IMR-90 (cell line): ENCODE measurements at regions not wholly inside any gene's neighbourhood (a gene's known extent, or its start where the extent isn't known, plus 50 kb on each side); places are given as distances from the start of the nearest gene placed in this dataset.

Source experiments
- ATAC-seq: fragments of 200-7000 bp; cut with Tn5 transposase; 2 replicates; pipeline ENCODE4 v1.9.1; 2020; ENCODE audit warnings: low read depth, mild to moderate bottlenecking, moderate library complexity
- BruUV-seq: library from RNA; stranded (reverse); fragments of 400-500 nt; replicated peaks from 2 replicates; lab custom pipeline; 2021; lab: Mats Ljungman, UMichigan
- CTCF ChIA-PET: fragments of 300-600 bp; formaldehyde crosslinking; extraction: SDS; loops from one replicate; lab custom pipeline; 2021; ENCODE audit warnings: antibody characterized with exemption; lab: Yijun Ruan, JAX
- POLR2A ChIA-PET: fragments of 300-600 bp; sonication (Branson Sonifier 250); formaldehyde crosslinking; loops from one replicate; lab custom pipeline; 2022; ENCODE audit warnings: antibody characterized with exemption; ENCODE audit not compliant: unreplicated experiment; lab: Charles Lee
- DNase-seq: peaks from one replicate; pipeline ENCODE4 v3.0.0; 2013
- H2AFZ ChIP-seq: replicated peaks from 2 replicates; pipeline ENCODE3; 2013; ENCODE audit warnings: low read length, mild to moderate bottlenecking; ENCODE audit not compliant: poor library complexity
- H2AK5ac ChIP-seq: 2 replicates; pipeline ENCODE4 v1.6.1; 2013; ENCODE audit warnings: low read depth, low read length, inconsistent platforms
- H2AK9ac ChIP-seq: replicated peaks from 2 replicates; pipeline ENCODE3; 2013; ENCODE audit warnings: mild to moderate bottlenecking, low read depth, low read length, moderate library complexity; ENCODE audit not compliant: poor library complexity
- H2BK120ac ChIP-seq: 2 replicates; pipeline ENCODE4 v1.6.1; 2013; ENCODE audit warnings: low read depth, low read length, inconsistent platforms
- H2BK15ac ChIP-seq: 3 replicates; pipeline ENCODE4 v1.6.1; 2013; ENCODE audit warnings: low read depth, low read length, inconsistent platforms
- H2BK20ac ChIP-seq: 2 replicates; pipeline ENCODE4 v1.6.1; 2013; ENCODE audit warnings: low read depth, mild to moderate bottlenecking, inconsistent platforms, low read length, moderate library complexity
- H2BK5ac ChIP-seq: 2 replicates; pipeline ENCODE4 v1.6.1; 2013; ENCODE audit warnings: mild to moderate bottlenecking, low read depth, low read length, inconsistent platforms; ENCODE audit not compliant: poor library complexity, severe bottlenecking
- H3K14ac ChIP-seq: replicated peaks from 2 replicates; pipeline ENCODE4 v1.6.1; 2013; ENCODE audit warnings: low read depth, low read length, inconsistent platforms
- H3K18ac ChIP-seq: 2 replicates; pipeline ENCODE4 v1.6.1; 2013; ENCODE audit warnings: low read depth, low read length, control low read depth
- H3K23ac ChIP-seq: 2 replicates; pipeline ENCODE4 v1.6.1; 2013; ENCODE audit warnings: low read depth, low read length, inconsistent platforms
- H3K27ac ChIP-seq: 2 replicates; pipeline ENCODE4 v1.5.1; 2013; ENCODE audit warnings: mild to moderate bottlenecking, control low read depth, low read length; ENCODE audit not compliant: insufficient read depth
- H3K27me3 ChIP-seq: 2 replicates; pipeline ENCODE4 v1.6.1; 2013; ENCODE audit warnings: low read length; ENCODE audit not compliant: control insufficient read depth, insufficient read depth
- H3K36me3 ChIP-seq: 2 replicates; pipeline ENCODE4 v1.6.1; 2013; ENCODE audit warnings: low read length, mixed read lengths; ENCODE audit not compliant: control insufficient read depth, insufficient read depth
- H3K4ac ChIP-seq: 2 replicates; pipeline ENCODE4 v1.6.1; 2013; ENCODE audit warnings: low read depth, low read length, inconsistent platforms
- H3K4me1 ChIP-seq: 2 replicates; pipeline ENCODE4 v1.6.1; 2013; ENCODE audit warnings: low read length, mixed read lengths; ENCODE audit not compliant: control insufficient read depth, insufficient read depth
- H3K4me2 ChIP-seq: 2 replicates; pipeline ENCODE4 v1.6.1; 2013; ENCODE audit warnings: low read depth, mild to moderate bottlenecking, control low read depth, low read length, moderate library complexity
- H3K4me3 ChIP-seq: 2 replicates; pipeline ENCODE4 v1.5.1; 2013; ENCODE audit warnings: low read depth, mild to moderate bottlenecking, control low read depth, low read length, moderate library complexity; ENCODE audit not compliant: insufficient read depth
- H3K56ac ChIP-seq: 2 replicates; pipeline ENCODE4 v1.6.1; 2013; ENCODE audit warnings: low read length, inconsistent platforms; ENCODE audit not compliant: insufficient read depth; ENCODE audit errors: extremely low read depth
- H3K79me1 ChIP-seq, 2 experiments: 2 replicates each; pipeline ENCODE4 v1.6.1; 2013; ENCODE audit warnings: low read length in 2 of 2, inconsistent platforms in 1 of 2, low read depth in 1 of 2
- H3K9ac ChIP-seq: 2 replicates; pipeline ENCODE4 v1.6.1; 2013; ENCODE audit warnings: low read depth, low read length, control low read depth
- H3K9me1 ChIP-seq: 2 replicates; pipeline ENCODE4 v1.6.1; 2013; ENCODE audit warnings: low read length, inconsistent platforms; ENCODE audit not compliant: insufficient read depth
- H3K9me3 ChIP-seq: 2 replicates; pipeline ENCODE4 v1.6.1; 2013; ENCODE audit warnings: low read length; ENCODE audit not compliant: control insufficient read depth, insufficient read depth
- H4K20me1 ChIP-seq: 2 replicates; pipeline ENCODE4 v1.6.1; 2013; ENCODE audit warnings: low read length, inconsistent platforms; ENCODE audit not compliant: insufficient read depth
- H4K5ac ChIP-seq: 2 replicates; pipeline ENCODE4 v1.6.1; 2013; ENCODE audit warnings: mild to moderate bottlenecking, low read depth, low read length, control low read depth
- H4K8ac ChIP-seq, 2 experiments: 2 replicates each; pipeline ENCODE4 v1.6.1; 2013; ENCODE audit warnings: low read depth in 2 of 2, low read length in 2 of 2, control low read depth in 1 of 2, inconsistent platforms in 1 of 2
- H4K91ac ChIP-seq: 2 replicates; pipeline ENCODE4 v1.6.1; 2013; ENCODE audit warnings: low read depth, low read length, inconsistent platforms; ENCODE audit not compliant: insufficient read depth
- BHLHE40 ChIP-seq: fragments of 150-350 bp; IDR thresholded peaks from 2 replicates; pipeline ENCODE4 v1.6.1; 2016; ENCODE audit warnings: mild to moderate bottlenecking, low read depth, low read length
- CEBPB ChIP-seq: IDR thresholded peaks from 2 replicates; pipeline ENCODE4 v1.6.1; 2012; ENCODE audit warnings: low read depth, low read length, improper control_type of control experiment
- CHD1 ChIP-seq: IDR thresholded peaks from 2 replicates; pipeline ENCODE4 v1.6.1; 2012; ENCODE audit warnings: low read depth, low read length, improper control_type of control experiment
- CTCF ChIP-seq: conservative IDR thresholded peaks from 2 replicates; pipeline ENCODE4 v1.5.1; 2012; ENCODE audit warnings: mild to moderate bottlenecking, low read depth, low read length, improper control_type of control experiment
- ELK1 ChIP-seq: fragments of 150-350 bp; IDR thresholded peaks from 2 replicates; pipeline ENCODE4 v1.6.1; 2016; ENCODE audit warnings: low read depth, mild to moderate bottlenecking, low read length, moderate library complexity, borderline replicate concordance
- MAFK ChIP-seq: IDR thresholded peaks from 2 replicates; pipeline ENCODE4 v1.6.1; 2012; ENCODE audit warnings: low read depth, low read length, improper control_type of control experiment
- MAZ ChIP-seq: IDR thresholded peaks from 2 replicates; pipeline ENCODE4 v1.6.1; 2012; ENCODE audit warnings: low read depth, mild to moderate bottlenecking, low read length, improper control_type of control experiment, moderate library complexity, borderline replicate concordance
- MXI1 ChIP-seq: IDR thresholded peaks from 2 replicates; pipeline ENCODE4 v1.6.1; 2012; ENCODE audit warnings: low read depth, mild to moderate bottlenecking, low read length, moderate library complexity, borderline replicate concordance
- NFE2L2 ChIP-seq: fragments of 150-350 bp; IDR thresholded peaks from 2 replicates; pipeline ENCODE4 v1.6.1; 2016; ENCODE audit warnings: low read depth, mild to moderate bottlenecking, low read length
- POLR2A ChIP-seq: IDR thresholded peaks from 2 replicates; pipeline ENCODE4 v1.6.1; 2012; ENCODE audit warnings: mild to moderate bottlenecking, low read depth, low read length
- RCOR1 ChIP-seq: IDR thresholded peaks from 2 replicates; pipeline ENCODE4 v1.6.1; 2012; ENCODE audit warnings: mild to moderate bottlenecking, low read length, improper control_type of control experiment; ENCODE audit not compliant: insufficient replicate concordance
- RFX5 ChIP-seq: IDR thresholded peaks from 2 replicates; pipeline ENCODE4 v1.8.0; 2012; ENCODE audit warnings: low read depth, mild to moderate bottlenecking, low read length, moderate library complexity
- SMC3 ChIP-seq: fragments of 150-350 bp; IDR thresholded peaks from 2 replicates; pipeline ENCODE4 v1.6.1; 2016; ENCODE audit warnings: low read depth, mild to moderate bottlenecking, antibody characterized with exemption, low read length, moderate library complexity
- WGBS, 2 experiments: methylation state at CpG; one replicate each; pipeline versions ENCODE4 v1.1.5 to v1.1.7; 2013; ENCODE audit warnings: missing lambda C conversion rate in 2 of 2; ENCODE audit not compliant: insufficient read length in 1 of 2; ENCODE audit errors: extremely low coverage in 2 of 2; 5-methylcytosine and 5-hydroxymethylcytosine counted together
- dilution Hi-C: fragments of 300-500 bp; cut with HindIII; formaldehyde crosslinking; loops from one replicate; pipeline ENCODE4 v1.14.3; 2018; ENCODE audit warnings: low sequenced_read_pairs; ENCODE audit not compliant: unreplicated experiment
- in situ Hi-C: fragments of 300-500 bp; cut with MboI; formaldehyde crosslinking; loops from 3 replicates; pipeline ENCODE4 v1.14.3; 2019; ENCODE audit warnings: low sequenced_read_pairs, inconsistent platforms, mixed read lengths
- intact Hi-C: fragments of 100-400 bp; cut with micrococcal nuclease; formaldehyde crosslinking; loops from 2 replicates; pipeline ENCODE4 v1.10.0; 2022

GRCh38 chrX:35625714-35626113 is 172.4 kb upstream of the MAGEB16 start:
- Histone ChIP-seq H3K9me3 (peaks cover 6% of the 10 kb centered on the region), H3K14ac (no peak overlapping the region), H3K27ac (no peak overlapping the region), H2AFZ (no peak overlapping the region), H3K9ac (no peak overlapping the region), H2BK20ac (no peak overlapping the region), H3K9me1 (no peaks in the 10 kb centered on the region), H2AK9ac (no peak overlapping the region), H3K23ac (no peak overlapping the region), H4K20me1 (no peaks in the 10 kb centered on the region), H2BK120ac (no peak overlapping the region), H3K18ac (no peak overlapping the region), H4K5ac (no peak overlapping the region), H3K79me1 (no peaks in the 10 kb centered on the region), H3K56ac (no peak overlapping the region), H2BK15ac (no peak overlapping the region), H3K4me2 (no peak overlapping the region), H2AK5ac (no peak overlapping the region), H4K8ac (no peak overlapping the region), H3K4ac (no peak overlapping the region), H3K27me3 (no peaks in the 10 kb centered on the region), H3K4me3 (no peak overlapping the region), H3K4me1 (no peaks in the 10 kb centered on the region), H2BK5ac (no peak overlapping the region), H3K36me3 (no peaks in the 10 kb centered on the region), H4K91ac (no peak overlapping the region)
- ChIA-PET POLR2A (no interaction called here), CTCF (interaction anchor here (0.7 kb wide), 1 partner anchor 616 kb away, joined by 12 read pairs; no protein-coding TSS in a partner anchor)
- DNase-seq (no peak), ATAC-seq (no peak)
- in situ Hi-C loops (no loop called here), intact Hi-C loops (no loop called here), dilution Hi-C loops (no loop called here)
- BruUV-seq, result no TSS peak
- 93% methylated on average over 29 of the region's 31 CpGs; no CpG with 5 or more reads in 1 of the 2 experiments for WGBS, 2 experiments
- TF ChIP-seq NFE2L2 (no peak), CTCF (no peak), CHD1 (no peak), SMC3 (no peak), MAFK (no peak), MAZ (no peak), ELK1 (no peak), RFX5 (no peak), MXI1 (no peak), CEBPB (no peak), BHLHE40 (no peak), RCOR1 (no peak), POLR2A (no peak)
